ENCODE measurements at regions not wholly inside any gene's neighbourhood (a gene's known extent, or its start where the extent isn't known, plus 50 kb on each side); places are given as distances from the start of the nearest gene placed in this dataset.

DNA sequence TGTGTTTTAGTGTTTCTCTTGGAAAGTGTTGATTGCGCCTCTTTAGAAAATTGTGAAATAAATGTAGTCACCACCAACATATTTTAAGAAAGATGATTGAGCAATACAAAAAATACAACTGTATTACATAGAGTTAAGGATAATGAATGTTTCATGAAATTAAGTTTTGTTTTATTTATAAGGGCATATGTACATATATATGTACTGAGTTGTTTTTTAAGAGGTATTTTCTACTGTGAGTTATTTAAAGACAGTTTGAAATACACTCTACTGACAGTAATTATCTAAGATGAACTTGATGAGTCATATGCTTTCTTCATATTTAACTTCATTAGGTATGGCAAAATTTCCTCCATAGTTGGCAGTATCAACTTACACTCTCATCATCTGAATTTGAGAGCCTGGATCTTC is 411.7 kb downstream of the HS3ST3B1 start:
- TF ChIP-seq, protein P1, sequence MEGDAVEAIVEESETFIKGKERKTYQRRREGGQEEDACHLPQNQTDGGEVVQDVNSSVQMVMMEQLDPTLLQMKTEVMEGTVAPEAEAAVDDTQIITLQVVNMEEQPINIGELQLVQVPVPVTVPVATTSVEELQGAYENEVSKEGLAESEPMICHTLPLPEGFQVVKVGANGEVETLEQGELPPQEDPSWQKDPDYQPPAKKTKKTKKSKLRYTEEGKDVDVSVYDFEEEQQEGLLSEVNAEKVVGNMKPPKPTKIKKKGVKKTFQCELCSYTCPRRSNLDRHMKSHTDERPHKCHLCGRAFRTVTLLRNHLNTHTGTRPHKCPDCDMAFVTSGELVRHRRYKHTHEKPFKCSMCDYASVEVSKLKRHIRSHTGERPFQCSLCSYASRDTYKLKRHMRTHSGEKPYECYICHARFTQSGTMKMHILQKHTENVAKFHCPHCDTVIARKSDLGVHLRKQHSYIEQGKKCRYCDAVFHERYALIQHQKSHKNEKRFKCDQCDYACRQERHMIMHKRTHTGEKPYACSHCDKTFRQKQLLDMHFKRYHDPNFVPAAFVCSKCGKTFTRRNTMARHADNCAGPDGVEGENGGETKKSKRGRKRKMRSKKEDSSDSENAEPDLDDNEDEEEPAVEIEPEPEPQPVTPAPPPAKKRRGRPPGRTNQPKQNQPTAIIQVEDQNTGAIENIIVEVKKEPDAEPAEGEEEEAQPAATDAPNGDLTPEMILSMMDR (IDR thresholded peaks at IDR 0.05; ENCODE audit: poor library complexity) = no peak
- no peak for TF ChIP-seq EZH2 (IDR thresholded peaks at IDR 0.05; ENCODE audit: borderline replicate concordance)
- no peak for TF ChIP-seq EZH2phosphoT487 (IDR thresholded peaks at IDR 0.05; ENCODE audit: low read depth, severe bottlenecking, unreplicated experiment)

Data from hepatocyte (in vitro differentiated cells).